HCT116 (cell line): ENCODE measurements at regions not wholly inside any gene's neighbourhood (a gene's known extent, or its start where the extent isn't known, plus 50 kb on each side); places are given as distances from the start of the nearest gene placed in this dataset.

ENCODE experiments used
- CEBPB ChIP-seq: IDR thresholded peaks from 2 replicates; pipeline ENCODE4 v1.6.1; 2012; ENCODE audit warnings: low read depth
- POLR2A ChIP-seq: IDR thresholded peaks from 2 replicates; pipeline ENCODE4 v1.7.0; 2011; ENCODE audit warnings: borderline replicate concordance; ENCODE audit not compliant: insufficient read depth, insufficient read length; ENCODE audit errors: extremely low read depth
- POLR2AphosphoS5 ChIP-seq: IDR thresholded peaks from 2 replicates; pipeline ENCODE4 v1.6.1; 2011; ENCODE audit warnings: mild to moderate bottlenecking, low read depth, low read length, moderate library complexity
- SRF ChIP-seq: IDR thresholded peaks from 2 replicates; pipeline ENCODE4 v1.6.1; 2012; ENCODE audit warnings: low read depth
- TF ChIP-seq, protein P1 (sequence below), 3 experiments: fragments of 200-600 bp in 1 of 3; sonication (generic) in 1 of 3; IDR thresholded peaks in 2 of 3; conservative IDR thresholded peaks in 1 of 3; 2 replicates each; pipeline ENCODE4 v1.5.1; 2012 to 2017; ENCODE audit warnings: low read depth in 2 of 3, low read length in 2 of 3, antibody characterized with exemption in 1 of 3, borderline replicate concordance in 1 of 3, control low read depth in 1 of 3, mild to moderate bottlenecking in 1 of 3, mixed read lengths in 1 of 3, mixed run types in 1 of 3, moderate library complexity in 1 of 3; ENCODE audit not compliant: insufficient read depth in 1 of 3

DNA sequence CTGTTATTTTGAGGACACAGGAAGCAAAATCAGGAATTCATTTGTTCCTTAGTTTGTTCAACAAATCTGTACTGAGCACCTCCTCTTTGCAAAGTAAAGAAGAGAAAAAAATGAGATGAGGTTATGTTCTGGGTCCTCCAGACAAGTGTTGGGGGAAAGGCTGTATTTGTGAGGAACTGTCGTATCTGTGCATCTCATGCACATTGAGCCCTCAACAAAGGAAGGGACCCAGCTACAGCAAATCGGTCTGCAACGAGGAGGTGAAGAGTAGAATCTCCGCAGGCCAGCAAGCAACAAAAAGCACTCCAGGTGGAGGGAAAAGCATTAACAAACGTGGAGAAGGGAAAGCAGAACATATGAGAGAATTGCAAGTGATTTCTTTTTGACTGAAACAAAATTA is 143.0 kb upstream of the CYP1B1 start:
- TF ChIP-seq, protein P1, sequence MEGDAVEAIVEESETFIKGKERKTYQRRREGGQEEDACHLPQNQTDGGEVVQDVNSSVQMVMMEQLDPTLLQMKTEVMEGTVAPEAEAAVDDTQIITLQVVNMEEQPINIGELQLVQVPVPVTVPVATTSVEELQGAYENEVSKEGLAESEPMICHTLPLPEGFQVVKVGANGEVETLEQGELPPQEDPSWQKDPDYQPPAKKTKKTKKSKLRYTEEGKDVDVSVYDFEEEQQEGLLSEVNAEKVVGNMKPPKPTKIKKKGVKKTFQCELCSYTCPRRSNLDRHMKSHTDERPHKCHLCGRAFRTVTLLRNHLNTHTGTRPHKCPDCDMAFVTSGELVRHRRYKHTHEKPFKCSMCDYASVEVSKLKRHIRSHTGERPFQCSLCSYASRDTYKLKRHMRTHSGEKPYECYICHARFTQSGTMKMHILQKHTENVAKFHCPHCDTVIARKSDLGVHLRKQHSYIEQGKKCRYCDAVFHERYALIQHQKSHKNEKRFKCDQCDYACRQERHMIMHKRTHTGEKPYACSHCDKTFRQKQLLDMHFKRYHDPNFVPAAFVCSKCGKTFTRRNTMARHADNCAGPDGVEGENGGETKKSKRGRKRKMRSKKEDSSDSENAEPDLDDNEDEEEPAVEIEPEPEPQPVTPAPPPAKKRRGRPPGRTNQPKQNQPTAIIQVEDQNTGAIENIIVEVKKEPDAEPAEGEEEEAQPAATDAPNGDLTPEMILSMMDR (IDR thresholded peaks at IDR 0.05 in 2 of 3, conservative IDR thresholded peaks at IDR 0.05 in 1 of 3; ENCODE audit: borderline replicate concordance in 1 of 3, insufficient read depth in 1 of 3, low read depth in 2 of 3, low read length in 2 of 3): no peak
- TF ChIP-seq POLR2AphosphoS5: no peak
- no peak for TF ChIP-seq SRF
- TF ChIP-seq POLR2A: no peak
- TF ChIP-seq CEBPB: no peak
